Heart left ventricle (tissue), 13 donors: ENCODE measurements at regions not wholly inside any gene's neighbourhood (a gene's known extent, or its start where the extent isn't known, plus 50 kb on each side); places are given as distances from the start of the nearest gene placed in this dataset.

ENCODE experiments used
- CTCF ChIP-seq, 12 donors: fragments of 200-600 bp; sonication (generic) in 4 of 12; IDR thresholded peaks; one replicate each; pipeline versions ENCODE4 v1.5.0 to v1.8.0; 2018 to 2022; ENCODE audit warnings: antibody characterized with exemption in 12 of 12, mild to moderate bottlenecking in 5 of 12
- POLR2A ChIP-seq, 2 donors: fragments of 450-650 bp; IDR thresholded peaks; one replicate each; pipeline ENCODE4 v1.6.1; 2017; ENCODE audit warnings: antibody characterized with exemption in 2 of 2, mild to moderate bottlenecking in 2 of 2, moderate library complexity in 2 of 2
- donor health status: ischemic (EF 13 %, LVEDD 7.1; RV severe dilation, severe dysfunction).
- donor health status: DM: no; HTN: yes; CAD: no.
- donor health status: DM: no; HTN: no; CAD: no.
- donor health status: ischemic (EF 25% LVEDD 6.9; RV normal size, moderate dysfunction).
- donor health status: ischemic (EF 25% LVEDD 5.7; RV mildly dilated, moderate dysfunction).
- donor health status: ischemic (EF 35%, LVEDD 5.7; RV mildly dilated, moderate dysfunction).
- donor health status: nonischemic (EF 11% LVEDD 7.7; RV severe dilation, severe dysfunction).
- donor health status: DM: yes; HTN: yes; CAD: no.
- donor health status: PGD.
- donor health status: ischemic (EF 29% LVEDD 5.4; RV normal size, mild dysfunction).
- donor health status: nonischemic (EF 23%, LVEDD 6.1; RV moderate dilation, normal function).

- TF ChIP-seq CTCF (IDR thresholded peaks at IDR 0.05) (no peak), POLR2A (IDR thresholded peaks at IDR 0.05) (no peak)
Measured at GRCh38 chr16:86202267-86202666, 303.3 kb downstream of the IRF8 start.
